ENCODE measurements at regions not wholly inside any gene's neighbourhood (a gene's known extent, or its start where the extent isn't known, plus 50 kb on each side); places are given as distances from the start of the nearest gene placed in this dataset.

- in situ Hi-C loops (cut with MboI) (no loop called here), intact Hi-C loops (cut with micrococcal nuclease; ENCODE audit: unreplicated experiment) (no loop called here)
- FAIRE-seq (no peak), DNase-seq (ENCODE audit: low read depth, low spot score) (no peak), ATAC-seq (no peak)
- CTCF ChIA-PET: no interaction called here
- WGBS (ENCODE audit: insufficient coverage, insufficient replicate concordance, low lambda C conversion rate, missing lambda C conversion rate): 85% methylated on average over 1 of the region's 1 CpG
- Histone ChIP-seq H3K9ac (ENCODE audit: control insufficient read depth, insufficient read depth, low read length) (no peak overlapping the region), H3K4me3 (no peak overlapping the region), H3K4me1 (ENCODE audit: control insufficient read depth, insufficient read depth, low read length) (no peaks in the 10 kb centered on the region), H3K27ac (ENCODE audit: control insufficient read depth, insufficient read depth) (no peak overlapping the region), H3K4me2 (ENCODE audit: control insufficient read depth, insufficient read depth) (no peak overlapping the region), H3K79me2 (ENCODE audit: control insufficient read depth, insufficient read depth, low read length) (no peaks in the 10 kb centered on the region), H3K27me3 (replicated peaks in 1 of 2; ENCODE audit: control insufficient read depth in 2 of 2, insufficient read depth in 2 of 2, low read length in 1 of 2) (no peaks in the 10 kb centered on the region), H3K9me3 (replicated peaks; ENCODE audit: control insufficient read depth, insufficient read depth, low read length) (no peaks in the 10 kb centered on the region), H2AFZ (ENCODE audit: control insufficient read depth, low read depth, low read length) (no peak overlapping the region), H3K36me3 (ENCODE audit: control insufficient read depth in 2 of 2, insufficient read depth in 2 of 2, low read length in 1 of 2) (no peaks in the 10 kb centered on the region), H4K20me1 (ENCODE audit: control insufficient read depth, insufficient read depth) (no peaks in the 10 kb centered on the region)
- POLR2A ChIA-PET: interaction anchor here (0.5 kb wide), 1 partner anchor 77 kb away, joined by 4 read pairs; no protein-coding TSS in a partner anchor
- no TSS peak for BruUV-seq (replicated peaks)
- RAD21 ChIA-PET (ENCODE audit: unreplicated experiment): no interaction called here
- no peak for TF ChIP-seq BCL11A (IDR thresholded peaks at IDR 0.05; ENCODE audit: low read depth, low read length)
- TF ChIP-seq, protein P1, sequence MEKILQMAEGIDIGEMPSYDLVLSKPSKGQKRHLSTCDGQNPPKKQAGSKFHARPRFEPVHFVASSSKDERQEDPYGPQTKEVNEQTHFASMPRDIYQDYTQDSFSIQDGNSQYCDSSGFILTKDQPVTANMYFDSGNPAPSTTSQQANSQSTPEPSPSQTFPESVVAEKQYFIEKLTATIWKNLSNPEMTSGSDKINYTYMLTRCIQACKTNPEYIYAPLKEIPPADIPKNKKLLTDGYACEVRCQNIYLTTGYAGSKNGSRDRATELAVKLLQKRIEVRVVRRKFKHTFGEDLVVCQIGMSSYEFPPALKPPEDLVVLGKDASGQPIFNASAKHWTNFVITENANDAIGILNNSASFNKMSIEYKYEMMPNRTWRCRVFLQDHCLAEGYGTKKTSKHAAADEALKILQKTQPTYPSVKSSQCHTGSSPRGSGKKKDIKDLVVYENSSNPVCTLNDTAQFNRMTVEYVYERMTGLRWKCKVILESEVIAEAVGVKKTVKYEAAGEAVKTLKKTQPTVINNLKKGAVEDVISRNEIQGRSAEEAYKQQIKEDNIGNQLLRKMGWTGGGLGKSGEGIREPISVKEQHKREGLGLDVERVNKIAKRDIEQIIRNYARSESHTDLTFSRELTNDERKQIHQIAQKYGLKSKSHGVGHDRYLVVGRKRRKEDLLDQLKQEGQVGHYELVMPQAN (conservative IDR thresholded peaks at IDR 0.05): no peak
- TF ChIP-seq BMI1 (IDR thresholded peaks at IDR 0.05; ENCODE audit: borderline replicate concordance): no peak
- no peak for TF ChIP-seq TCF12 (IDR thresholded peaks at IDR 0.05; ENCODE audit: low read depth, low read length)
- no peak for TF ChIP-seq SREBF2 (IDR thresholded peaks at IDR 0.05; ENCODE audit: low read length)
- no peak for TF ChIP-seq MLLT1 (IDR thresholded peaks at IDR 0.05)
- TF ChIP-seq POLR2AphosphoS5 (IDR thresholded peaks at IDR 0.05; ENCODE audit: low read length): no peak
- TF ChIP-seq BACH1 (IDR thresholded peaks at IDR 0.05; ENCODE audit: borderline replicate concordance): no peak
- TF ChIP-seq TCF3 (IDR thresholded peaks at IDR 0.05; ENCODE audit: borderline replicate concordance, insufficient read depth, low read depth, low read length): no peak
- no peak for TF ChIP-seq TAF1 (IDR thresholded peaks at IDR 0.05; ENCODE audit: borderline replicate concordance, low read depth, low read length)
- TF ChIP-seq MTA3 (IDR thresholded peaks at IDR 0.05; ENCODE audit: borderline replicate concordance, low read length): no peak
- SMC1A ChIA-PET (ENCODE audit: uncharacterized antibody, unreplicated experiment): interaction anchor here (1.3 kb wide), 1 partner anchor 32 kb away, joined by 3 read pairs; no protein-coding TSS in a partner anchor
Observed at GRCh38 chr3:153260681-153261080, 98.7 kb downstream of the RAP2B start.

Data from GM12878 (cell line).